Fibroblast of lung (primary cell): ENCODE measurements at regions not wholly inside any gene's neighbourhood (a gene's known extent, or its start where the extent isn't known, plus 50 kb on each side); places are given as distances from the start of the nearest gene placed in this dataset.

Experiments
- EZH2 ChIP-seq: IDR thresholded peaks from 2 replicates; pipeline ENCODE4 v1.5.1; 2012; ENCODE audit warnings: low read length, control low read depth, mild to moderate bottlenecking; ENCODE audit errors: missing control alignments
- TF ChIP-seq, protein P1 (sequence below), 2 donors: IDR thresholded peaks in 1 of 2; conservative IDR thresholded peaks in 1 of 2; 1 replicate in 1 of 2; 2 replicates in 1 of 2; pipeline ENCODE4 v1.5.1; 2011 to 2012; ENCODE audit warnings: low read length in 2 of 2, control low read depth in 1 of 2, inconsistent platforms in 1 of 2, low read depth in 1 of 2, mild to moderate bottlenecking in 1 of 2

DNA sequence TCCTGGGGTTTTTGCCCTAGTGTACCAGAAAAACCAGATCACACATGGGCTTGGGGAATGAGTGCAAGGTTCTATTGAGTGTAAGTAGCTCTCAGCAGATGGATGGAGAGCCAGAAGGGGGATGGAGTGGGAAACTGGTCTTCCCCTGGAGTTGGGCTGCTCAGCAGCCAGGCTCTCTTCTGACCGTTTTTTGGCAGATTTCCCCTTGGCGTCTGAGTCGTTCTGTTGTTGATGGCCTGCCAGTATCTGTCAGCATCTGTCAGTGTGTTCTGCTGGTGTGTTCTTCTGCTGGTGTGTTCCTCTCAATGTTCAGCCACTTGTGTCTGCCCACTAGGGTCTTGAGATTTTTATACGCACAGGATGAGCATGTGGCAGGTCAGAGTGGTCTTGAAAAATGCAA lies 633.9 kb upstream of the CPEB2 start:
- TF ChIP-seq, protein P1, sequence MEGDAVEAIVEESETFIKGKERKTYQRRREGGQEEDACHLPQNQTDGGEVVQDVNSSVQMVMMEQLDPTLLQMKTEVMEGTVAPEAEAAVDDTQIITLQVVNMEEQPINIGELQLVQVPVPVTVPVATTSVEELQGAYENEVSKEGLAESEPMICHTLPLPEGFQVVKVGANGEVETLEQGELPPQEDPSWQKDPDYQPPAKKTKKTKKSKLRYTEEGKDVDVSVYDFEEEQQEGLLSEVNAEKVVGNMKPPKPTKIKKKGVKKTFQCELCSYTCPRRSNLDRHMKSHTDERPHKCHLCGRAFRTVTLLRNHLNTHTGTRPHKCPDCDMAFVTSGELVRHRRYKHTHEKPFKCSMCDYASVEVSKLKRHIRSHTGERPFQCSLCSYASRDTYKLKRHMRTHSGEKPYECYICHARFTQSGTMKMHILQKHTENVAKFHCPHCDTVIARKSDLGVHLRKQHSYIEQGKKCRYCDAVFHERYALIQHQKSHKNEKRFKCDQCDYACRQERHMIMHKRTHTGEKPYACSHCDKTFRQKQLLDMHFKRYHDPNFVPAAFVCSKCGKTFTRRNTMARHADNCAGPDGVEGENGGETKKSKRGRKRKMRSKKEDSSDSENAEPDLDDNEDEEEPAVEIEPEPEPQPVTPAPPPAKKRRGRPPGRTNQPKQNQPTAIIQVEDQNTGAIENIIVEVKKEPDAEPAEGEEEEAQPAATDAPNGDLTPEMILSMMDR (conservative IDR thresholded peaks at IDR 0.05 in 1 of 2, IDR thresholded peaks at IDR 0.05 in 1 of 2; ENCODE audit: low read depth in 1 of 2, low read length in 2 of 2): no peak
- TF ChIP-seq EZH2: no peak
